A673 (cell line): ENCODE measurements at regions not wholly inside any gene's neighbourhood (a gene's known extent, or its start where the extent isn't known, plus 50 kb on each side); places are given as distances from the start of the nearest gene placed in this dataset.

ENCODE experiments used
- BruUV-seq: library from RNA; stranded (reverse); fragments of 400-500 nt; replicated peaks from 2 replicates; lab custom pipeline; 2021; lab: Mats Ljungman, UMichigan
- CTCF ChIA-PET: fragments of 300-600 bp; sonication (Branson Sonifier 250); formaldehyde crosslinking; loops from one replicate; lab custom pipeline; 2022; ENCODE audit warnings: antibody characterized with exemption; lab: Charles Lee
- POLR2A ChIA-PET: fragments of 300-600 bp; sonication (Branson Sonifier 250); formaldehyde crosslinking; loops from one replicate; lab custom pipeline; 2022; ENCODE audit warnings: antibody characterized with exemption; ENCODE audit not compliant: low non-redundant PET; lab: Charles Lee
- DNase-seq: peaks from one replicate; pipeline ENCODE4 v3.0.0-alpha.2; 2015; ENCODE audit warnings: low spot score
- H3K27ac ChIP-seq: fragments of 200-600 bp; sonication (generic); 2 replicates; pipeline ENCODE4 v1.5.1; 2016; ENCODE audit warnings: mixed run types, low read depth, mild to moderate bottlenecking, mixed read lengths, antibody characterized with exemption, low read length; ENCODE audit not compliant: poor library complexity, severe bottlenecking
- H3K27me3 ChIP-seq: fragments of 200-600 bp; sonication (generic); replicated peaks from 2 replicates; pipeline ENCODE4 v1.6.1; 2017; ENCODE audit warnings: mixed run types, low read depth, mild to moderate bottlenecking, mixed read lengths, antibody characterized with exemption, low read length; ENCODE audit not compliant: insufficient read depth, poor library complexity
- H3K36me3 ChIP-seq: fragments of 200-600 bp; sonication (generic); 2 replicates; pipeline ENCODE4 v1.6.1; 2016; ENCODE audit warnings: mixed run types, mild to moderate bottlenecking, mixed read lengths, antibody characterized with exemption, low read length; ENCODE audit not compliant: insufficient read depth, poor library complexity, severe bottlenecking
- H3K4me1 ChIP-seq: fragments of 200-600 bp; sonication (generic); 2 replicates; pipeline ENCODE4 v1.6.1; 2017; ENCODE audit warnings: mixed run types, mild to moderate bottlenecking, mixed read lengths, antibody characterized with exemption, low read length; ENCODE audit not compliant: insufficient read depth, poor library complexity, severe bottlenecking
- H3K4me3 ChIP-seq: fragments of 200-600 bp; sonication (generic); 2 replicates; pipeline ENCODE4 v1.5.1; 2016; ENCODE audit warnings: low read depth, mixed run types, mild to moderate bottlenecking, mixed read lengths, low read length; ENCODE audit not compliant: poor library complexity, severe bottlenecking
- H3K9me3 ChIP-seq: fragments of 200-600 bp; sonication (generic); 2 replicates; pipeline ENCODE4 v1.6.1; 2016; ENCODE audit warnings: mixed run types, low read depth, mild to moderate bottlenecking, mixed read lengths, antibody characterized with exemption, low read length; ENCODE audit not compliant: poor library complexity, severe bottlenecking
- CTCF ChIP-seq: fragments of 300-800, 200-600 bp; sonication (generic); conservative IDR thresholded peaks from 2 replicates; pipeline ENCODE4 v1.5.1; 2017; ENCODE audit warnings: low read depth, mild to moderate bottlenecking, antibody characterized with exemption, low read length, moderate library complexity, mixed read lengths
- EZH2 ChIP-seq: fragments of 200-600 bp; sonication (generic); IDR thresholded peaks from 2 replicates; pipeline ENCODE4 v1.6.1; 2017; ENCODE audit warnings: borderline replicate concordance, low read depth, mild to moderate bottlenecking, mixed read lengths, antibody characterized with exemption, low read length; ENCODE audit not compliant: poor library complexity, severe bottlenecking
- intact Hi-C: fragments of 100-400 bp; cut with micrococcal nuclease; formaldehyde crosslinking; loops from one replicate; pipeline ENCODE4 v1.10.0; 2022; ENCODE audit not compliant: unreplicated experiment

- TF ChIP-seq CTCF = no peak
- no peak for TF ChIP-seq EZH2
- DNase-seq = no peak
- ChIA-PET CTCF (no interaction called here), POLR2A (no interaction called here)
- no peaks in the 10 kb centered on the region for H3K4me1 ChIP-seq
- H3K9me3 ChIP-seq = no peaks in the 10 kb centered on the region
- intact Hi-C loops = no loop called here
- no TSS peak for BruUV-seq
- no peaks in the 10 kb centered on the region for H3K27me3 ChIP-seq
- H3K27ac ChIP-seq = no peak overlapping the region
- H3K4me3 ChIP-seq = no peak overlapping the region
- no peaks in the 10 kb centered on the region for H3K36me3 ChIP-seq
Measured at GRCh38 chr9:105004466-105005090, 76.6 kb upstream of the ABCA1 start.

GRCh38 chr9:105005186-105005585, 77.2 kb upstream of the ABCA1 start:
- ChIA-PET CTCF (no interaction called here), POLR2A (no interaction called here)
- TF ChIP-seq CTCF (no peak), EZH2 (no peak)
- Histone ChIP-seq H3K27me3 (no peaks in the 10 kb centered on the region), H3K4me1 (no peaks in the 10 kb centered on the region), H3K36me3 (no peaks in the 10 kb centered on the region), H3K27ac (no peak overlapping the region), H3K9me3 (no peaks in the 10 kb centered on the region), H3K4me3 (no peak overlapping the region)
- DNase-seq = no peak
- BruUV-seq = no TSS peak
- intact Hi-C loops = no loop called here

GRCh38 chr9:105006514-105006913, 78.6 kb upstream of the ABCA1 start:
- no peaks in the 10 kb centered on the region for H3K36me3 ChIP-seq
- no peak overlapping the region for H3K4me3 ChIP-seq
- intact Hi-C loops = no loop called here
- no peaks in the 10 kb centered on the region for H3K27me3 ChIP-seq
- H3K9me3 ChIP-seq = no peaks in the 10 kb centered on the region
- POLR2A ChIA-PET = no interaction called here
- BruUV-seq = no TSS peak
- no peak for DNase-seq
- CTCF ChIA-PET = no interaction called here
- H3K4me1 ChIP-seq = no peaks in the 10 kb centered on the region
- H3K27ac ChIP-seq = no peak overlapping the region
- TF ChIP-seq CTCF (no peak), EZH2 (no peak)
